HG02970 (cell line): ENCODE measurements at regions not wholly inside any gene's neighbourhood (a gene's known extent, or its start where the extent isn't known, plus 50 kb on each side); places are given as distances from the start of the nearest gene placed in this dataset.
"Not testable (repeated sequence)": the region's sequence is repeated elsewhere in the genome, so short reads cannot be mapped to it uniquely, and the experiment has no call there.

ENCODE experiments used
- ATAC-seq: cut with Tn5 transposase; IDR thresholded peaks from one replicate; pipeline ENCODE4 v1.9.1; 2021; ENCODE audit warnings: mild to moderate bottlenecking, moderate library complexity, moderate number of reproducible peaks; ENCODE audit not compliant: unreplicated experiment, low FRiP score

- ATAC-seq: no peak
These were observed 234.1 kb downstream of the LRRC70 start for GRCh38 chr5:62812621-62813255.

GRCh38 chr5:62804819-62805218 is 226.2 kb downstream of the LRRC70 start:
- ATAC-seq: not testable (repeated sequence)

GRCh38 chr5:62795926-62796325 is 217.3 kb downstream of the LRRC70 start:
- ATAC-seq: no peak

GRCh38 chr5:62794456-62794855 is 215.8 kb downstream of the LRRC70 start:
- no peak for ATAC-seq

GRCh38 chr5:62791059-62791458 is 212.4 kb downstream of the LRRC70 start:
- ATAC-seq: no peak

- ATAC-seq: no peak
These were observed 211.7 kb downstream of the LRRC70 start for GRCh38 chr5:62790348-62790747.

GRCh38 chr5:62786099-62786498 is 207.5 kb downstream of the LRRC70 start:
- no peak for ATAC-seq

- ATAC-seq: no peak
These were observed 207.0 kb downstream of the LRRC70 start for GRCh38 chr5:62785588-62785987.

- ATAC-seq: no peak
These were observed 204.9 kb downstream of the LRRC70 start for GRCh38 chr5:62783374-62784057.

- no peak for ATAC-seq
These were observed 202.3 kb downstream of the LRRC70 start for GRCh38 chr5:62780888-62781287.

GRCh38 chr5:62780230-62780629 is 201.6 kb downstream of the LRRC70 start:
- no peak for ATAC-seq

GRCh38 chr5:62779010-62779422 is 200.4 kb downstream of the LRRC70 start:
- no peak for ATAC-seq

- ATAC-seq: no peak
These were observed 199.8 kb downstream of the LRRC70 start for GRCh38 chr5:62778316-62779009.

GRCh38 chr5:62777081-62777480 is 198.5 kb downstream of the LRRC70 start:
- ATAC-seq: not testable (repeated sequence)

GRCh38 chr5:62776592-62776991 is 198.0 kb downstream of the LRRC70 start:
- ATAC-seq: not testable (repeated sequence)

- ATAC-seq: no peak
These were observed 194.8 kb downstream of the LRRC70 start for GRCh38 chr5:62773460-62773859.

- ATAC-seq: no peak
These were observed 192.7 kb downstream of the LRRC70 start for GRCh38 chr5:62771341-62771740.

GRCh38 chr5:62767650-62768049 is 189.0 kb downstream of the LRRC70 start:
- ATAC-seq: no peak

- ATAC-seq: no peak
These were observed 188.5 kb downstream of the LRRC70 start for GRCh38 chr5:62767077-62767476.

GRCh38 chr5:62762503-62762902 is 183.9 kb downstream of the LRRC70 start:
- ATAC-seq: no peak

GRCh38 chr5:62757686-62758085 is 179.1 kb downstream of the LRRC70 start:
- ATAC-seq: not testable (repeated sequence)

- ATAC-seq: not testable (repeated sequence)
These were observed 174.4 kb downstream of the LRRC70 start for GRCh38 chr5:62752998-62753367.
